Posterior cingulate gyrus (tissue), 11 donors: ENCODE measurements at regions not wholly inside any gene's neighbourhood (a gene's known extent, or its start where the extent isn't known, plus 50 kb on each side); places are given as distances from the start of the nearest gene placed in this dataset.

Source experiments
- DNase-seq, 10 donors: peaks; one replicate each; pipeline versions ENCODE4 v3.0.0 to v3.0.0-alpha.2; 2020 to 2021; ENCODE audit warnings: mixed read lengths in 3 of 10
- intact Hi-C: fragments of 100-400 bp; cut with DNase I; formaldehyde crosslinking; loops from one replicate; pipeline ENCODE4 v1.15.1; 2023

GRCh38 chr18:7470101-7470500, 97.0 kb upstream of the PTPRM start:
- peak in 1 of 10 donors; percentile 7 for DNase-seq
- intact Hi-C loops, result no loop called here

- intact Hi-C loops, result no loop called here
Observed at GRCh38 chr18:7470503-7470902, 96.6 kb upstream of the PTPRM start.

GRCh38 chr18:7476386-7476785, 90.7 kb upstream of the PTPRM start:
- intact Hi-C loops, result no loop called here
- DNase-seq, result peak in 1 of 10 donors; percentile 12

More at GRCh38 chr18:7470503-7470902, 96.6 kb upstream of the PTPRM start:
- peak in 1 of 10 donors; percentile 15 for DNase-seq

DNA sequence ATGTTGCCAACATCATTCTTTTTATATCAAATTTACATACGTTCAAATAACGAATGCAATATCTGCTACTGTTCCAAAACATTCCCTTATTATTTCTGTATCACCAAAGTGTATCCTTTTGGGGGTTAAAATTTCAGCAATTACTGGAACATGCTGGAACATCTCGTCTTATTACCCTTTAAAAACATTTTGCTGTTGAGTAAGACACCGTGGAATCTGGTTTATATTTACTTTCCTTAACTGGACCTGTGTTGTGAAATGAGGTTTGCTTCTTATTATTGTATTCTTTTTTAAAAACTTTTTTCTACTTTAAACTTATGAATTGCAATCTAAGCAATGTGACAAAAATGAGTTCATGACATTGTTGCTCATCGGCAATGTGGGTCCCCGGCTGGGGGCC, 87.4 kb upstream of the PTPRM start:
- intact Hi-C loops, result no loop called here
- DNase-seq, result no peak

- intact Hi-C loops, result no loop called here
- DNase-seq, result peak in 1 of 10 donors; percentile 15
Observed at GRCh38 chr18:7480879-7481278, 86.2 kb upstream of the PTPRM start.

GRCh38 chr18:7482342-7482741, 84.8 kb upstream of the PTPRM start:
- DNase-seq, result no peak
- intact Hi-C loops, result no loop called here

- intact Hi-C loops, result no loop called here
- no peak for DNase-seq
Observed at GRCh38 chr18:7485616-7486015, 81.5 kb upstream of the PTPRM start.

- intact Hi-C loops, result no loop called here
- no peak for DNase-seq
Observed at GRCh38 chr18:7488571-7488970, 78.5 kb upstream of the PTPRM start.

- intact Hi-C loops, result no loop called here
- DNase-seq, result no peak
Observed at GRCh38 chr18:7490104-7490503, 77.0 kb upstream of the PTPRM start.

GRCh38 chr18:7492385-7492784, 74.7 kb upstream of the PTPRM start:
- intact Hi-C loops, result no loop called here
- no peak for DNase-seq

DNA sequence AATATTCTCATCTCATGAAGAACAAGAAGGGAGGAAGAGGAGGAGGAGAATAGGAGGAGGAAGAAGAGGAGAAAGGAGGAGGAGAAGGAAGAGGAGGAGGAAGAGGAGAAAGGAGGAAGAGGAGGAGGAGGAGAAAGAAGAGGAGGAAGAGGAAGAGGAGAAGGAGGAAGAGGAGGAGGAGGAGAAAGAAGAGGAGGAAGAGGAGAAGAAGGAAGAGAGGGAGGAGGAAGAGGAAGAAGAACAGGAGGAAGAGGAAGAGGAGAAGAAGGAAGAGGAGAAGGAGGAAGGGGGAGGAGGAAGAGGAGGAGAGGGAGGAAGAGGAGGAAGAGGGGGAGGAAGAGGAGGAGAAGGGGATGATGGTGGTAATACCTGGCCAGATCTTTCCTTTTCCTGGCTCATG, 70.0 kb upstream of the PTPRM start:
- intact Hi-C loops, result no loop called here
- no peak for DNase-seq

- DNase-seq, result no peak
- intact Hi-C loops, result no loop called here
Observed at GRCh38 chr18:7511106-7511505, 56.0 kb upstream of the PTPRM start.

GRCh38 chr18:7512348-7512747, 54.8 kb upstream of the PTPRM start:
- intact Hi-C loops, result no loop called here
- DNase-seq, result no peak

- intact Hi-C loops, result no loop called here
- DNase-seq, result no peak
Observed at GRCh38 chr18:7512990-7513389, 54.1 kb upstream of the PTPRM start.

DNA sequence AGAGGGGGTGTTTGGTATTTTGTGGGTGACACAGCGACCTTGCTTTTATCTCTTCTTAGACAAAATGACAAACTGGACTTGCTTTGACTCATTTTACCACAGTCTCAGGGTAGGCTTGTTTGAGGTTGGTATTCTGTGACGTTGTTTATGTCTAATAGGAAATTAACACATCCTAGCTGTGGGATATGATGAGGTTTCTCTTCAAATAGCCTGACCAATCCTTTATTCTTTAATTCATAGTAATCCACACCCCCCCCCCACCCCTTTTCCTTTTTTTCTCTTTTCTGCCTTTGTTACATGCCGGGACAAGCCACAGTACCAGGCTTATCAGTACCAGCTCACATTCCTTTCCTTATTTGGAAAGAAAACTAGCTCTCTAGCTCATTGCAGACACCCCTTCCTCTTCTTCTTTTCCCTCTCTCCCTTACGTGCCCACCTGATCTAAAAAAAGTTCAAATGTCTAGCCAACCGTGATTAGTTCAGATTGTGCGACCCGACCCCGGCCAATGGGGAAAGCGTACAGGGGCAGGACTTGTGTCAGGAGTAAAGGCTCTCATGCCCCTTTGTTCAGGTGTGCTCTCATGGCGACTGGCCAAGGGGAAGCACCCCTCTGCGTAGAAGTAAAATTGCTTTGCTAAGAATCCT, 52.2 kb upstream of the PTPRM start:
- intact Hi-C loops, result no loop called here
- DNase-seq, result no peak

GRCh38 chr18:7516266-7517117, 50.6 kb upstream of the PTPRM start:
- intact Hi-C loops, result no loop called here

More at GRCh38 chr18:7516266-7517117, 50.6 kb upstream of the PTPRM start:
- DNase-seq, result no peak
